ENCODE measurements at regions not wholly inside any gene's neighbourhood (a gene's known extent, or its start where the extent isn't known, plus 50 kb on each side); places are given as distances from the start of the nearest gene placed in this dataset.

- H3K36me3 Mint-ChIP-seq (ENCODE audit: insufficient read depth, unreplicated experiment), result no peaks in the 10 kb centered on the region
- intact Hi-C loops (cut with micrococcal nuclease), result no loop called here
- no peak overlapping the region for H3K4me3 Mint-ChIP-seq (ENCODE audit: unreplicated experiment)
- ChIA-PET POLR2A (no interaction called here), CTCF (no interaction called here)
- no peak overlapping the region for H3K27ac Mint-ChIP-seq (ENCODE audit: low read depth, unreplicated experiment)
- BruUV-seq (replicated peaks), result no TSS peak
- DNase-seq (ENCODE audit: unreplicated experiment), result no peak
- H3K9me3 Mint-ChIP-seq (ENCODE audit: unreplicated experiment), result peaks cover 32% of the 10 kb centered on the region
- no peaks in the 10 kb centered on the region for H3K4me1 Mint-ChIP-seq (ENCODE audit: insufficient read depth, unreplicated experiment)
- TF ChIP-seq CTCF (IDR thresholded peaks at IDR 0.05; ENCODE audit: unreplicated experiment), result no peak
- H3K27me3 Mint-ChIP-seq (ENCODE audit: insufficient read depth, unreplicated experiment), result no peaks in the 10 kb centered on the region
Observed at GRCh38 chr22:34508797-34509196, 557.2 kb upstream of the ISX start.

DNA sequence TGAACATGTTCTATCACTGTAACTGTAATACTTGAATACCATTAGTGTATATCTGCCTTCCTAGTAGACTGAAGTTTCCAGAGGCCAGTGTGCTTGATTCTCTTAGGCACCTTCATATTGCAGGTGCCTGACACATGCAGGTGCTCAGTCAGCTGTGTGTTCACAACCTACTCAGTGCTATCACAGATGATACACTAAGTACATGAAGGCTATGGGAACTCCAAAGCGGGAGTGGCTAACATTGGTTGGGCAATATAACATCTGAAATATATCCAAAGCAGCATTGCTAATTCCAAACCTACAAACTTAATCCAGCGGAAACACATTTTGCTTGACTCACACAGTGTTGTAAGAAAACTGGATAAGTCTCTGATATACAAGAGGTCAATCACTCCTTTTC is 539.3 kb upstream of the ISX start:
- no peak overlapping the region for H3K27ac Mint-ChIP-seq (ENCODE audit: low read depth, unreplicated experiment)
- POLR2A ChIA-PET, result no interaction called here
- no peak for TF ChIP-seq CTCF (IDR thresholded peaks at IDR 0.05; ENCODE audit: unreplicated experiment)

GRCh38 chr22:34534101-34534500 is 531.9 kb upstream of the ISX start:
- intact Hi-C loops (cut with micrococcal nuclease), result no loop called here
- ChIA-PET CTCF (interaction anchor here (0.7 kb wide), 1 partner anchor 608 kb away, joined by 3 read pairs; no protein-coding TSS in a partner anchor), POLR2A (no interaction called here)
- H3K9me3 Mint-ChIP-seq (ENCODE audit: unreplicated experiment), result peaks cover 51% of the 10 kb centered on the region
- H3K4me1 Mint-ChIP-seq (ENCODE audit: insufficient read depth, unreplicated experiment), result no peaks in the 10 kb centered on the region
- H3K27me3 Mint-ChIP-seq (ENCODE audit: insufficient read depth, unreplicated experiment), result no peaks in the 10 kb centered on the region
- DNase-seq (ENCODE audit: unreplicated experiment), result no peak
- no peak overlapping the region for H3K27ac Mint-ChIP-seq (ENCODE audit: low read depth, unreplicated experiment)
- no peak for TF ChIP-seq CTCF (IDR thresholded peaks at IDR 0.05; ENCODE audit: unreplicated experiment)
- no TSS peak for BruUV-seq (replicated peaks)
- no peak overlapping the region for H3K4me3 Mint-ChIP-seq (ENCODE audit: unreplicated experiment)
- no peaks in the 10 kb centered on the region for H3K36me3 Mint-ChIP-seq (ENCODE audit: insufficient read depth, unreplicated experiment)

More for the DNA sequence above, 539.3 kb upstream of the ISX start:
- H3K4me3 Mint-ChIP-seq (ENCODE audit: unreplicated experiment), result no peak overlapping the region
- H3K36me3 Mint-ChIP-seq (ENCODE audit: insufficient read depth, unreplicated experiment), result no peaks in the 10 kb centered on the region
- no peak for DNase-seq (ENCODE audit: unreplicated experiment)
- CTCF ChIA-PET, result no interaction called here
- H3K9me3 Mint-ChIP-seq (ENCODE audit: unreplicated experiment), result peaks cover 17% of the 10 kb centered on the region
- intact Hi-C loops (cut with micrococcal nuclease), result no loop called here
- no peaks in the 10 kb centered on the region for H3K4me1 Mint-ChIP-seq (ENCODE audit: insufficient read depth, unreplicated experiment)
- BruUV-seq (replicated peaks), result no TSS peak
- no peaks in the 10 kb centered on the region for H3K27me3 Mint-ChIP-seq (ENCODE audit: insufficient read depth, unreplicated experiment)

DNA sequence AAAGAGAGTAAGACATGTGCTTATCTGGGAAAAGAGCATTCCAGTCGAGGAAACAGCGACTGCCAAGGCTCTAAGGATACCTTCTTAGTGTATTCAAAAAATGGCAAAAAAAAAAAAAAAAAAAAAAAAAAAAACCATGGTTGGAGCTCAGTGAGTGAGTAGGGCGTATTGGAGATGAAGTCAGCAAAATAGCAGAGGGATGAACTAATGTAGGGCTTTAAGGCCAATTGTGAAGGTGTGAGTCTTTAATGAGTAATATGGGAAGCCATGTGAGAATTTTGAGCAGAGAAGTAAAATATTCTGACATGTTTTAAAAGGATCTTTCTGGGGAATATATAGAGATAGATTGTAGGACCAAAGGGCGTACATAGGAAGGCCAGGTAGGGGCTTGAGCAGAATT is 498.6 kb upstream of the ISX start:
- BruUV-seq (replicated peaks), result no TSS peak
- ChIA-PET POLR2A (no interaction called here), CTCF (no interaction called here)
- H3K4me1 Mint-ChIP-seq (ENCODE audit: insufficient read depth, unreplicated experiment), result no peaks in the 10 kb centered on the region
- H3K4me3 Mint-ChIP-seq (ENCODE audit: unreplicated experiment), result no peak overlapping the region
- no peaks in the 10 kb centered on the region for H3K27me3 Mint-ChIP-seq (ENCODE audit: insufficient read depth, unreplicated experiment)
- peaks cover 23% of the 10 kb centered on the region for H3K9me3 Mint-ChIP-seq (ENCODE audit: unreplicated experiment)
- H3K27ac Mint-ChIP-seq (ENCODE audit: low read depth, unreplicated experiment), result no peak overlapping the region
- no peak for DNase-seq (ENCODE audit: unreplicated experiment)
- intact Hi-C loops (cut with micrococcal nuclease), result no loop called here
- H3K36me3 Mint-ChIP-seq (ENCODE audit: insufficient read depth, unreplicated experiment), result no peaks in the 10 kb centered on the region
- TF ChIP-seq CTCF (IDR thresholded peaks at IDR 0.05; ENCODE audit: unreplicated experiment), result no peak

Measured in MCF 10A (cell line).